GM21825 (cell line): ENCODE measurements at regions not wholly inside any gene's neighbourhood (a gene's known extent, or its start where the extent isn't known, plus 50 kb on each side); places are given as distances from the start of the nearest gene placed in this dataset.

Experiments
- ATAC-seq: cut with Tn5 transposase; IDR thresholded peaks from one replicate; pipeline ENCODE4 v1.9.1; 2021; ENCODE audit warnings: mild to moderate bottlenecking, moderate library complexity; ENCODE audit not compliant: unreplicated experiment

DNA sequence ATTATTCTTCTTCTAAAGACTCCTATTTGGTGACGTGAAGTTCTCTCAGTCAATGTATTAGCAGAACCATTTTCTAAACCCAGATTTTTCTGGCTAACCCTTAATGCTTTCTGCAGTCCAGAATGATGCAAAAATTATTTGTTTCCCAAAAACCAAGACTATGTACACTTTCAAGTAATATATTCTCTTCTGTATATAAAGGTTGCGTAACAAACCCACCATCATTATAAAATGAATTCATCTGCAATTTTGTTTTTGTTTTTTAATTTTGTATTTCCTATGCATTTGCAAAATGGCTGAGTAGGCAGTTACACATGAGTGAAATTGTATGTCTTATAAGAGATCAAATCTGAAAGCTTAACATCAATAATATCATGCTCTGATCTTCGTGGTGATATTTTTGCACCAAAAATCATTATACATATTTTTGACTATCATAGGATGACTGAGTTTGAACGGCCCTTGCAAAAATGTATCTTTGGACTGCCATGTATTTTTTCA, 593.6 kb downstream of the ZIC1 start:
- ATAC-seq: no peak

DNA sequence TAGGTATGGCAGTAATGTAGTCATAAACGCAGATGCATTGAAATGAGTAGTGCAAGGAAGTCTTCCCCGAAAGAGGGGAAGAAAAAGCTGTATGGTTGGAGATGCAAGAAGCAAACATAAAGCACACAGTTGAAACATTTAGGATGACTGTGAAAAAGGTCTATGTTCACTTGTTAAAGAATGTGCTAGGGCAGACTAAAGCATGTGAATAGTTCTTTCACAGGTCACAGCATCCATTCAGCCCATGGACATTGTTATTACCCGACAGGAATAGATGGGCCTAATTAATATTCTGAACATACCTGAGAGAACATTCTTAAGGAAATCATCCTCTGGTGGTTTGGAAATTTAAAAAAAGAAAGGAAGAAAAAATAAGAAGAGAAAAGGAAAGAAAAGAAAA, 595.2 kb downstream of the ZIC1 start:
- ATAC-seq: no peak

DNA sequence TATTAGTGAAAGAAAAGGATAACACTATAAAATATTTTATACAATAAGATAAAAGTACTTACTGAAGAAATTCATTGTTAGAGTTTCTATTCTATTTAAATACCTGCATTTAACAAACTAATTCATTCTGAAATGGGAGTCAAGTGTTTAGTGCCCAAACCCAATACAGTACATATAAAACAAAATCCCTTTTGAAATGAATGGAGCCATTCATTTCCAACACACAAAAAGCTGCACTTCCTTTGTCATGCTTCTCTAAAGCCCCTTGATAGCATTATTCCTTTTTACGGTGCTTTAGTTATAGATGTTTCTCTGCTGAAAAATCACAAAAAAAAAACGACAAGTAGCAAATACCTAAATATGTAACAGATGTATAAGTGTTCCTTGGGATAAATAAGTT, 596.3 kb downstream of the ZIC1 start:
- ATAC-seq: no peak

DNA sequence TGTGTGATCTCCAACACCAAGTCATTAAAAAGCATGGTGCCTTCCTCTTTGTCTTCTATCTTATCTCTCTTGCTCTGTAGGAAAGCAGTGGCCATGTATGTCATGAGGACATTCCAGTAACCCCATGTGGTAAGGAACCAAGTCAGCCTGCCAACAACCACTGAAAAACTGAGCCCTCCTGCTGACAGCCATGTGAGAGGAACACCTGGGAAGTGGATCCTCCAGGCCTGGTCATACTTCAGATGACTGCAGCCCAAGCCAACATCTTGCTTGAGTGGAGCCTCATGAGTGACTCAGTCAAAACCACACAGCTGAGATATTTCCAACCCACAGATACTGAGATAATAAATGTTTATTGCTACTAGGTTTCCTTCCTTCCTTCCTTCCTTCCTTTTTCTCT, 597.3 kb downstream of the ZIC1 start:
- ATAC-seq: no peak

DNA sequence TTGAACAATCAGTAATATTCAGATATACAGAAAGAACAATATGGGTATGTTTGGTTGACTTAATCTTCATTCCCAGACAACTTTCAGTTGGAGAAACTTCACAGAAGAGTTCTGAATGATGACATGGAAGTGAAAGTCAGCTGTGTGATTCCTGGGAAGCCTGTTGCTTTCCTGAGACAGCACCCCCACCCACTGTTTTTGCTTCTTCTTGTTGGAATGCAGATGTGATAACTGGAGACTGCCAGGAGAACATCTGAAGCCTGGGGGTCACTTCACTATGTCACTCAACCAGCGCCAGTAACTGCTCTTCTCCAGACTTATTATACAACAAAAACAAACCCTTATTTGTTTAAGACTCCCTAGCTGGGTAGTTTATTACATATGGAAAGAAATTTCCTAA, 599.4 kb downstream of the ZIC1 start:
- no peak for ATAC-seq

DNA sequence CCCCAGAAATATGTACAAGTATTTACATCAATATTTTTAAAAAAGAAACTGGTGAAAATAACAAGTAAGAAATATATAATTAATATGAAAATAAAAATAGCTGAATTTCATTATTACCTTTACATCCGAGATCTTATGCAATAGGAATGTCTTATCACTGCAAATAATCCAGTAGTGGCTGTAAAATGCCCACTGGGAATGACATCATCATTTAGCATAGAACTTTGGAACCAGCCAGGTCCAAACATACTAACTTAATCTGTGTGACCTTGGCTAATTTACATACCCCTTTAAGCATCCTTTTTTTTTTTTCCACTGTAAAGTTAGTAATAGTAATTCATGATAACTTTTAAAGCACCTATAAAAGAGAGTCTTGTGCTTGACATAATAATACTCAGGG, 611.7 kb downstream of the ZIC1 start:
- no peak for ATAC-seq

DNA sequence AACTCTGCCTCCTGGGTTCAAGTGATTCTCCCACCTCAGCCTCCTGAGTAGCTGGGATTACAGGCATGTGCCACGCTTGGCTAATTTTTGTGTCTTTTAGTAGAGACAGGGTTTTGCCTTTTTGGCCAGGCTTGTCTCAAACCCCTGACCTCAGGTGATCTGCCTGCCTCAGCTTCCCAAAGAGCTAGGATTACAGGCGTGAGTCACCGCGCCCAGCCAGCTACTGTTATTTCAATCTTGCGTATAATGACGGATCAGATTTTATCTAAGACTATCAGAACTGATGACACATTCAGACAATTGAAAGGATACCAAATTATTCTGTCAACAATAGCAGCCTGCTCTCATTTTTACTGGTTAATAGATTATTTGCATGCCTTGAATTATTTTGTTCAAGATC, 612.2 kb downstream of the ZIC1 start:
- ATAC-seq: no peak

DNA sequence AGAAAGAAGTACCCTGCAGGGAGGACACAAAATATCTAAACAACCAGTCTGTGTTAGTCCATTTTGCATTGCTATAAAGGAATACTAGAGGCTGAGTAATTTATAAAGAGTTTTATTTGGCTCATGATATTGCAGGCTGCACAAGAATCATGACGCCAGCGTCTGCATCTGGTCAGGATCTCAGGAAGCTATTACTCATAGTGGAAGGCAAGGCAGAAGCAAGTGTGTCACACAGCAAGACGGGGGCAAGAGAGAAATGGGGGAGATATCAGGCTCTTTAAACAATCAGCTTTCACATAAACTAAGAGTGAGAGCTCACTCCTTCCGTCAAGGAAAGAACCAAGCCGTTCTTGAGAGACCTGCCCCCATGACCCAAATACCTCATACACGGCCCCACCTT, 614.8 kb downstream of the ZIC1 start:
- no peak for ATAC-seq

DNA sequence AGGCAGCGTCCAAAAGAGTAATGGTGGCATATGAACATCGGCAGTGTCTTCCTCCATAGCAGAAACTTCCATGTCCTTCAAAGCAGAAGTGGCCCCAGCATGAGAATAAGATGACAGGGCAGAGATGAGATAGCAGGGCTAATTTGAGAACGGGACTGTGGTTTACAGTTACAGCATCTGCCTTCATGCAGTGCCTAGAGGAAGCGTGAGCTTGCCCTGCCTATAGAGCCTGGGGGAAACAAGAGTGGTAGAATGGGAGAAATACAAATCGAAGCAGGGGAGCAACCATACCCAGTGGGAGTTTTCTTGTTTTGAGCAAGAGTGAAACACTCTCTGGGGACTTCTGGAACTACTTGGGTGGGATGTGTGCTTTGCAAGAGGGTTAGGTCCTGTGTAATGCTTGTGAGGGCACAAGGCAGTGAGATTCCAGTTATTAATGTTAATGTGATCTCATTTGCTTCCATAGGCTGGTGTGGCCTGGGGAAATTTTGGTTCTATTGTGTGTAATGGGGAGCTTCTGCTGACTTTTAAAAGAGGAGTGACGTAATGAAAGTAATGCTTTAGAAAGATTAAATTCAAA, 616.9 kb downstream of the ZIC1 start:
- ATAC-seq: no peak

DNA sequence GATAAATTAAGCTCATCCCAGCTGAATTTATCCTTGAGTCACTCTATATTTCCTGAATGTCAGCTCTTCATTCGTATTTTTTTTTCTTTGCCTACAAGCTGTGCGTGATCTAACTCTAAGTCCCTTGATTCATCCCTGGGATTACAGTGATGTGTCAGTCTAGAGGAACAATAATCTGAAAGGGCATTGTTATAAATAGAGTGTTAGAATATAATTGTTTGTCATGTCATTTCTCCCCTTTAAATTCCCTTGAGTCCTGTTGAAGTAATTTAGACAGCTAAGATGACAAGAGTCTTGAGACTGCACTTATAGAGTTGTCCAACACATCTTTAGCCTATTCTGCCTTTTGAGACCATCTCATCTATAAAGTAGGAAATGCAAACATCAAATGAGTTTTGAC, 621.8 kb downstream of the ZIC1 start:
- no peak for ATAC-seq

DNA sequence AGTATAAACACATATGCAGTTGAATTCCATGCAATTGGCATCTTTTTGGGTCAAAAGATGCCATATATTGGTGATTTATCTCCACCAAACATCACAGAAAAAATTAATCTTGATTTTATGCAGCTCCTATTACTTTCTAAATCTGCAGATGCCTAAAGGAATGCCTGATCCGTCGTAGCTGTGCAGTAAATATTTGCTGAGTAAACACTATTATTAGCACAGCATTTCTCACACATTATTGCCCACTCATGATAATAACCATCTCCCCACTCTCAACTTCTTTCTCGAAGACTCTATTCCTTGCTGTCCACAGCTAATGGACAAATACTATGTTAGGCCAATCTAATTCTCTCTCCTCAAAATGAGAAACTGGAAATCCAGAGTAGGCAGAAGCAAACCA, 625.2 kb downstream of the ZIC1 start:
- ATAC-seq: no peak

DNA sequence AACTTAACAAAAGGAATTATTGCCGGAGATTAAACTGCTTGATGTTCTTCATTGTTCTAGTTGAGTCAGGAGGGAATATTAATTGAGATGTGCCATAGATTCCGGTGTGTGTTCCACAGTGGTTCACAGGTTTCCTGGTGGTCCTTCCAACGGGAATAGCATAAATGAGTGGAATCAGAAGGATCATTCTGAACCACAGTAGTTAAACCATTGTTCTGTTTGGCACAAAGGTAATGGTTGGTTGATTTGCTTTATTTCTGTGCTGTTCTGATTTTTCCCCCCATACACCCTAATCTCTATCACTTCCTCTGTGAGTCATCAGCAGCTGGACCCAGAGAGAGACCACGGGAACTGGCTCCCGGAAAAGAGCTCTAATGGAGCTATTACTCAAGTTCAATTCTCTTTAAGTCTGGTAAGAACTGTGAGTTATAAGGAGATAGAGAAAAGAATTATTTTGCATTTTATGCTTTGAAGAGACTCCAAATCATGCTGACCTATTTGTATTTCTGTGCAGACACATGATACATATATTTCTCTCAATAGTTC, 627.2 kb downstream of the ZIC1 start:
- ATAC-seq: no peak

DNA sequence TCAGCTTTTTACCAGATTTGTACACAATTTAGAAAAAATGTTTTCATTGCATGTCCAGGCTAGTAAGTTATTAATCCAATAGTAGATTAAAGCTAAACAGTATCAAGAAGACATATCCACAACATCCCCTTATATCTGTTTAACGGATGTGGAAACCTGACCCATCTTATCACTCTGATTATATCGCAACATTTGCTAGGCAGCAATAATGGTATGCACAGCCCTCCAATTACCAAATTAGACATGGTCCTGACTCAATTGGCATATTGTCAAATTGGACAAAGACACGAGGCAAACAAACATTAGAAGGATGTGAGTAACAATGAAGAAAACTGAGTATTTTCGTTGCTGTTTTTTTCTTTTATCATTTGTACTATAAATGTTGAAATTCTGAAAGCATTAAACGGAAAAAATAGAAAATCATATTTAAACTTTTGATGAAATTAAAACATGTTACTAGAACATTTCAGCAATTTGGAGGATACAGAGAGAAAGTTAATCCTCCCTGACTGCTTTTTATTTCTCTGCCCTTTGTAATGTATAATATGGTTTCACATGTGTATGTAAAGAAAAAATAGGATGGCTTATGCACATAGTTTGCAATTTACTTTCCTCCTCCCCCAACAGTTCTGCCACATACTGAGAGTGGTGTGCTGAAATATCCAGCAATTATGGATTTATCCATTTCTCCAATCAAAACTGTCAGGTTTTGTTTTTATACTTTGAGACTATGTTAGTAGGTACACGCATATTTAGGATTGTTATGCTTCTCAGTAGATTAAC, 633.7 kb downstream of the ZIC1 start:
- no peak for ATAC-seq

DNA sequence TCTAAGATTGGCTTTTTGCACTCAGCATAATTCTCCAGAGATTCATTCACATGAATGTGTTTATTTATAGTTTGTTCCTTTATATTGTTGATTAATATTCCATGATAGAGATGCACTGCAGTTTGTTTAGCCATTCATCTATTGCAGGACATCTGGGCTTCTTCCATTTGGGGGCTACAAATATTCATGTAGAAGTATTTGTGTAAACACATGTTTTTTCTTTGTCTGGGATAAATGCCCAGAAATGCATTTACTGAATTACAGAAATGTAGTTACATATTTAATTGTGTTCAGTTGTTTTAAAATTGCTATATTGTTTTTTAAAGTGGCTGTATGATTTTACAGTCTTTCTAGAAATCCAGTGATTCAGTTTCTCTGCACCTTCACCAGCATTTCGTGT, 635.0 kb downstream of the ZIC1 start:
- ATAC-seq: no peak

DNA sequence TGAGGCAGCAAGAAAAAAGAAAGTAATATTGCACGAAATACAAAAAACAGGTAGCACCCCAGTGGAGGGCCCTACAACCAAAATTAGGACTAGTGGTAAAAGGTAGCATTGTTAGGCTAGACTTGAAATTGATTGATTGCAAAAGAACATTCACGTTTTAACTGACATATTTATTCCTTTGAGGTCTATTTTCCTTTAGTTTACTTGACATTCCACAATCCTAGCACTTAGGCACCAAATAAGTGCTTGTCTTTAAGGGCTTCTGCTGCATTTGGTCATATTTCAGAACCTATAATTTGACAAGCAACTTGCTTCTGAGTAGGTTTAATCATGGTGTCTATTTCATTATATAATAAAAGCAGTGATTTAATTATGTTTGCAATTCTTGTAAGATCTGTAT, 642.7 kb upstream of the AGTR1 start:
- ATAC-seq: no peak

DNA sequence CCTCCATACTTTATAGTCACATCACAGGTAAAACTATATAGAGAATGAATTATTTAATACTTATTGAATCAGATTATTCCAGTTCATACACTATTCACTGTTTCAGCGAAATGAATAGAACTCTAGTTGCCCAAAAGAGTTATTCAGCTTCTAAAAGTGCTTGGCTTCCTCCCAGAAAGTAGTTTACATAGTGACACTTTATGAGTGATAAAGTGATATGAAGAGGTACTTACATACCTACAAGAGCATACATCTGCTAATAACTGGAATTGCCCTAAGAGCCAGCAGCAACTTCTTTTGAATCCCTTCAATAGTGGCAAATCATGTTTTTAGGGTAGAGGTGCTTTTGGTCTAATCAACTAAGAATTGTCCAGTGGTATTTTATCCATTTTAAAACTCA, 635.1 kb upstream of the AGTR1 start:
- no peak for ATAC-seq

DNA sequence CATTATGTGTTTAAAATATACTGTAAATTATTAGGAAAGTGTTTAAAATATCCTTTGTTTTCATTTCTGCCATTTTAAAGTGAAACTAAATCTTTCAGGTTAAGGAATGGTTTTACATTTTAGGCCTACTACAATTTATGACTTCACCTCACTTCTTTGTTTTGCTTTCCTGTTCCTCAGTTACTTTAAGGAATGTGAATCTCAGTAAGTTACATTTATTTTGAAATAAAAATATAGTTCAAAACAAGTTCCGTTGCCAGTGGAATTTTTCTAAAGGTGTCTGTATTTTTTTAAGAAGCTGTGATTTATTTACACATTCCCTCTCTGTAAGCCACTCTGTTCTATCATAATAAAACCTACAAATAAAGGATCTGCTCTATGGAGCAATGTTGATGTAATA, 630.9 kb upstream of the AGTR1 start:
- ATAC-seq: no peak

DNA sequence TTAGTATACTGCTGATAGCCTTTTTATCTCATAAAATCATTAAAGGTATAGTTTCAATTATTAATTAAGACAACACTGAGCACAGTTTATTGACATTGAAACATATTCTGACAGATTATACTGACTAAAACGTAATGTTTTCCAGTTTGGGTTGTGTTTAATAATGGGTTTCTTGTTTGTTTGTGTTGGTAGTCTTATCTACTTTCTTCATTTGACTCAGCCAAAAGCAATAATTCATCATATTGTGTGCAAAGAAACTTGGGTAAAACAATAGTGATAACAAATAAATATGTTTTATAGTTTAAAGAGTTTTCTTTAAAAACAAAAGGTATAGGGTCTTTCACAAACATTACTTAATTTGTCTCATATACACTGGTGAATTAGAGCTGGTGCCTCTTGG, 629.2 kb upstream of the AGTR1 start:
- ATAC-seq: no peak

DNA sequence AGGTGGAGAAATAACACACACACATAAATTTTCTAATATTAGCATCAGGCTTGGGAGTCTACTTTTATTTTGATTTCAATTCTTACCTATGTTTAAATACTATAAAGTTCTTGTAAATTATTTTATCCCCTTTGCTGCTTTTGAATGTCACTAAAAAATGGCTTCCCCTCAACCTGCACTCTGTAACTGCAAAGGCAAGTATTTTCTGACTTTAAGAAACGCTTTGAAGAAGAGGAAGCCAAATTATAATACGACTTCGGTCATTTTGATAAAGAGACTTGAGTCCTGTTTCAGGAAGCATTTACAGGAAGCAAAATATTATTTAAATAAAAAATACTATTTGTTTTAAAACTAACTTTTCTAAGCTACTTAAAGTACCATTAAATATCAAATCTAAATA, 627.7 kb upstream of the AGTR1 start:
- no peak for ATAC-seq

DNA sequence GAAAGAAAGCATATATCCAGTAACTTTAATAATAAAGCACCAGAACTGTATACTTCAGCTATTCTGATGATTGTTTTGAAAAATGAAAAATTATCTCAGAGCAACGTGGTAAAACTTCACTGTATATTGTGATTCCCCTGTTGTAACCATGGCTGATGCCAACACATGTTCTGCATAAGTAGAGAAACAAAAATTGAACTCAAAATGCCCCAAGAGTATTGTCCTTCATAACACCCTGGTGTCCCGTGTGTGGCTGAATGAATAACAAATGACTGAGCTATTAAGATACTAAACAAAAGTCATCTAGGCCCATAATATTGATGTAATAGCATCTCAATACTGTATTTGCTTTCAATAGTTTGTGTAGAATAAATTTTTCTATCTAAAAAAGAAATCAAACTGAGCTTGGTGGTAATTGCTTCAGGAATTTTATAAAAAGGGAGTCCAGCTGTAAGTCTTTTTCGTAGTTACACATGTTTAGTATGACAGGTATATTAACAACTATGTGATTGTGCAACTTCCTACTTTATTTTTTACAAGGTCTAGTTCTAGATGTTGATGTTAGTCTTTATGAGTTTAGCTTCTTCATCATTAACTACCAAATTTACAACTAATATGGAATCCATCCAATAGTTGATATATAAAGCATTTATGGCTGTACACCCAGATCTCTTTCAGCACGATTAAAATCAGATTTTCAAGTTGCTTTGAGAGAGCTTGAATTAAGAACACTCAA, 623.8 kb upstream of the AGTR1 start:
- ATAC-seq: no peak

DNA sequence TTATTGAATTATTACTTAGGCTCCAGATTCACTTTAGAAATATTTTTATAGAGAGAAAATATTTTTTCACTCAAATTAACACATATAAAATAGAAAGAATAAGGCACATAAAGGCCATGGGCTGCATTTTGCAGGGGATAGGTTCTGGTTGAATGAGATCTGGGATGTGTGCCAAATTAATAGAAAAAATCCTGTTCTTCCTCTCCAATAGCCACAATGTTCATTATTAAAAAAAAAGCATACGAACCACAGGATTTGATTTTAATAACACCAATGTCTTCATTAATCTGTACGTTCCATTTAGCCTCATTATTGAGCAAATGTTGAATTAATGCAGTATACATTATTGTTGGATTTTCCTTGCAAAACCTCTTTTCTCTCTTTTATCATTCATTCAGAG, 622.8 kb upstream of the AGTR1 start:
- ATAC-seq: no peak
